ENCODE measurements at regions not wholly inside any gene's neighbourhood (a gene's known extent, or its start where the extent isn't known, plus 50 kb on each side); places are given as distances from the start of the nearest gene placed in this dataset.
A peak's percentile ranks its signal among the peaks of the same experiment; 100 is the strongest.

DNA sequence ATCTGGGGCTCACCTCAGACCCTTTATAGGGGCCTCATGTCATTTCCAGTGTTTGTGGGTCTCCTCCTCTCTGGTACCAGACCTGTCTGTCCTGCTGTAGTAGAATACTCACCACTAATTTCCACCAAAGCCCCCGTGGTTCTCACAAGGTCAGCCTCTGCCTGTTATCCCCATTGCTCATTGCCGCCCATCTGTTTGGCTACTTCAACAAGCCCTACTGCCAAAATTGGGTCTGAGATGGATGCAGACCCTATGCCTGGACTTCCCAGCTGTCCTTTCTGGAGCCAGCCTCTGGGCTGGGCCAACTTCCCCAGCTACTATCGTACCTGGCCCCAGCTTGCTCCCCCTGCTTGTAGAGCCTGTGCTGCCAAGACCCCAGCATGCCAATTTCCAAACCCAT lies 152.1 kb upstream of the ISX start:
- DNase-seq (ENCODE audit: low spot score) = no peak

DNA sequence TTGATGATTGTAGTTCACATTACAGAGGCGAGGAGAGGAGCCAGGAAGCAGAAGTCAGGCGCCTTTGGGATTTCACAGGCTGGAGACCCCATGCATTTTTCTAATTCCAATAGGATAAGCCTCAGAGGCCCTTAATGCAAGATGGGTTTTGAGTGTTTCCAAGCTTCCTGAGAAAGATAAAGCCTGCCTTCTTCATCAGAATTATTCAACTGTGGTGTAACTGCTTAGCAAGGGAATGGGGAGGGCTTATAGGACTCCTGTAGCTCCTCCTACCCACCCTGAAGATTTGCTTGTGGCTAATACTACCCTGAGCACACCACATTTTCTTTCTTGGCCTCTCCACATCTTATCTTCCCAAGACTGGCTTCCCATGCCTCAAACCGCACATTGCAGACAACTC lies 151.1 kb upstream of the ISX start:
- DNase-seq (ENCODE audit: low spot score) = peak; percentile 43

- DNase-seq (ENCODE audit: low spot score) = peak; percentile 66
These were observed 148.7 kb upstream of the ISX start for GRCh38 chr22:34917239-34917638.

DNA sequence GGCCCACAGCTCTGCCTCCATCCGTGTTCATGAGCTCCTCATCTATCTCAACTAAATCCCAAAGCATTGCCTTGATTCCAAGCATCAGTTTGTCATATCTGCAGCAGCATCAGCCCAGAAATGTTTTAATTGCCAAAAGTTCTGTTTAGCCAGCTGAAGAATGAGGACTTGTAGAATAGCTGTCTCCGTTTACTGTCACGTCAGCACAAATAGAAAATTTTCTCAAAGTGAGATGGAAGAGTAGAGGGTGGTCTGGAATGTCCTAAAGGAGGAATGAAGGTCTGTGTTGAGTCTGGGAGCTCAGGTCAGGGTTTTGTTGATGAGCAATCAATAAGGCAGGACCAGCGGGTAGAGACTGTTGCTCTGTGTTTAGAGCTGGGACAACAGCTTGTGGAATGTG lies 134.9 kb upstream of the ISX start:
- no peak for DNase-seq (ENCODE audit: low spot score)

GRCh38 chr22:34934261-34934660 lies 131.7 kb upstream of the ISX start:
- DNase-seq (ENCODE audit: low spot score) = peak; percentile 17

GRCh38 chr22:34943830-34944229 lies 122.1 kb upstream of the ISX start:
- no peak for DNase-seq (ENCODE audit: low spot score)

DNA sequence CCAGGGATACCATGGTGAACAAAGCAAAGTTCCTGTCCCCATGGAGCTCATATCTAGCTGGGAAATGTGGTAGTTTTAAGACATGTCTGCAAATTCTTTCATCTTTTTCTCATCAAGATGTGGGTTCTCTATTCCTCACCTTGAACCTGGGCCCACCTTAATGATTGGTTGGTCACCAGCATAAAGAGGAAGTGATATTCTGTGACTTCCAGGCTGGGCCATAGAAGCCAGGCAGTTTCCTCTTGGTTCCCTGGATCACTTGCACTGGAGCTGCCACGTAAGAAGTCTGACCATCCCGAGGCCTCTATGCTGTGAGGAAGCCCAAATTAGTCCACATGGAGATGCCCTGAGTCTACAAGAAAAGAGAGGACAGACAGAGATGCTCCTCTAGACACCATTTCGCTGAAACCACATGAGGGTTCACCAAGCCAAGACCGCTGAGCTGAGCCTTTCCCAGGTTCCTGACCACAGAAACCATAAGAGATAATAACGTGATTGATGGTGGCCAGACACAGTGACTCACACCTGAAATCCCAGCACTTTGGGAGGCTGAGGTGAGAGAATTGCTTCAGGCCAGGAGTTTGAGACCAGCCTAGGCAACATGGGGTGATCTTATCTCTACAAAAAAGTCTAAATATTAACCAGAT lies 119.5 kb upstream of the ISX start:
- DNase-seq (ENCODE audit: low spot score) = no peak

- DNase-seq (ENCODE audit: low spot score) = peak; percentile 65
These were observed 115.5 kb upstream of the ISX start for GRCh38 chr22:34950489-34950888.

DNA sequence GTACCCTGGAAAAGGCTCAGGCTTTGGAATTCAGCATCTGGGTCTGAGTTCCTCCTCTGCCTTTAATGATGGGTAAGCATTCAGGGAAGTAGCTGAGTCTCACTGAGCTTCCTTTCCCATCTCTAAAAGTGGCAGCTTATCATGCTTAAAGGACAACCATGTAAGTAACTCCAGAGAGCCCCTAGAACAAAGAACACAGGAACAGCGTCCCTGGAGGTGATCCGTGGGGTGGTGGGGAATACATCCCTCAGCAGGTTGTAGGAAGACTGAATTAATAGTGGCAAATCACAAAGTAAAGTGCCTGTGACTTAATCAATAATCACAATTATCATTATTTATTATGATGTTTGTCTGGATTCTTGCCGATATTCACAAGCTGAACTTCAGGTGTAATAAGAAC lies 114.7 kb upstream of the ISX start:
- no peak for DNase-seq (ENCODE audit: low spot score)

DNA sequence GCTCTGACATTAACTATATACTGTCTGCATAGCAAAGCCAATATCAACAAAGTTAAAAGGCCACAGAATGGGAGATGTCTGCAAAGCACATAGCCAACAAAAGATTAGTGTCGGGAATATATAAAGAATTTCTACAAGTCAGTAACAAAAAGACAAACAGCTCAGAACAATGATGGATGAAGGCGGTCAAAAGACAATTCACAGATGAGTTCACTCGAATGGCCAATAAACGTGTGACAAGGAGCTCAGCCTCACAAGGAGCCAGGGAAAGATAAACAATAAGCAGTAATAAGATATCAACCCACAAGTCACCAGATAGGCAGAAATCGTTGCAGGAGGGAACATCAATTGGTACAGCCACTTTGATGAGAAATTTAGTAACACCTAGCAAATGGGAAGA lies 106.0 kb upstream of the ISX start:
- DNase-seq (ENCODE audit: low spot score) = no peak

GRCh38 chr22:34966980-34967565 lies 98.9 kb upstream of the ISX start:
- DNase-seq (ENCODE audit: low spot score) = peak; percentile 78

DNA sequence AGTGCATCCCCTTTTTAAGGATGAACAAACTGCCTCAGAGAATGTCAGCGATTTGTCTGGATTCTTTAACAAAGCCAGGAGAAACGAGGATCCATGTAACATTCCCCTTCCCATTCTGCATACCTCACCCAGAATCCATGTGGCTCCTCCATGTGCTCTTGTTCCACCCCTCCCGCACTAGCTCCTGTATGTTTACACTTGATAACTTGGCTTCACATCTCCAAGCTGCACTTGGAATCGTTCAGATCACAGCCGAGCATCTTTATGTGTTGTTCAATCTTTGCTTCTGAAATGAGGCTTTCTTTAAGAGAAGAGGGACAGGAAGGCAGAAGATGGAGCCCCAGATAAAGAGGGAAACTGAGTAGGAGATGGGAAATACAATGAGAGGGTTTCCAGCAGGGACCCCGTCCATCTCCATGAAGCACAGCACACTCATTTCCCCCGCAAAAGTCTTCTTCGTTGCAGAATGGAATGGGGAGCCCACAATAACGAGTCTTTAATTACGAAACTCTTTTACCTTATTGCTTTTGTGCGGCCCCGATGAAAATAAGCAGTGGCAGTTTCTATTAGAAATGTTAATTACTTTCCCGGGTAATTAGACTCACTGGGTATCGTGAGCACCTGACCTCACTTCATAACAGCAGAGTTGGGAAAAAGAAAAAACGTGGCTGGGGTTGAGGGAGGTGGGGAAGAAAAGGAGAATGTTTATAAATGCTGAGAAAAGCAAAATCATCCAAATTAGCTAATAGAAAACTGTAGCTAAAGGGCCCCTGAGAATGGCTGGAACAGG lies 96.8 kb upstream of the ISX start:
- DNase-seq (ENCODE audit: low spot score) = no peak

GRCh38 chr22:34971456-34971855 lies 94.5 kb upstream of the ISX start:
- no peak for DNase-seq (ENCODE audit: low spot score)

DNA sequence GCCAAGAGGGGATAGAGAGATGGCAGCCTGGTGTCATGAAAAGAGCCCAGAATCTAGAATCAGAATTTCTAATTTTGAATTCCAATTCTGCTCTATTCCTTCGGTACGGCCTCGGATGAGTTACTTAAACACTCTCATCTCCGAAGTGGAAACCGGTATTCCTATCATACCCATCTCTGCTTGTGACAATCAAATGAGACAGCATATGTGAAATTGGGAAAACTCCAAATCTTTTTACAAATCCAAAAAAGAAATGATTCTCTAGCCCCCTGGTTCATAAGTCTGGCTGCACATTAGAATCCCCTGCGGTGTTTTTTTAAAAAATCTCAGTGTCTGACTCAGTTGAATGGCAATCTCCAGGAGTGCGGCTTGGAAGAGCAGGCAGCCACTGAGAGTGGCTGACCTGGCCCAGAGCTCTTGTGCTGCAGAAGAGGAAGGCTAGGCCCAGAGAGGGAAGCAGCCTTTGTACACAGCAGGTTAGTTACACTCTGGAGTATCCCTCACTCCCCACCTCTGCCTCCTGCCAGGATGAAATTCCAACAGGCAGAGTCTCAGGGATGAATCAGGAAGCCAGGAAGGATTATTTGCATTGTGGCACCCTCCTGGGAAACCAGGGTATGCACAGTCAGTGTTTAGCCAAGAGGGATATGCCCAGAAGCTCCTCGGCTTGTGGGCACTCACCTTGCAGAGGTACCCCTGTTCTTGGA lies 93.6 kb upstream of the ISX start:
- DNase-seq (ENCODE audit: low spot score) = no peak

- DNase-seq (ENCODE audit: low spot score) = peak; percentile 32
These were observed 92.9 kb upstream of the ISX start for GRCh38 chr22:34973016-34973415.

DNA sequence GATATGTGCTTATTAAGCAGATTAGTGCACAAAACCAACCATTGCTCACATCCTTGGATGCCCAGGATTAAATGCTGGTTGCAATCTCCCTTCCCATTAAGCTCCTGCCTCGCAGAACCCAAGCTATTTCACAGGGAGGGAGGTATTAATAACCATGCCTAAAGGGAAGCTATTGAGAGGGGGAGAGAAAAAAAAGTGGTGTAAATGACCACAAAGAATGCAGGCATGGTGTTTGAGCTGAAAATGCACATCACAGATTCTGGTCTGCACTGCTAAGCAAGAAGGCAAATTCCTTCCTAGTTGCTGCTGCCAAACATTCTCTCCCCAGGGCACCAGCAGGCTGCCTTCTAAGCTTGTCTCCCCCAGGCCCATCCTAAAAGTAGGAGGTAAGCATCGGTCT lies 92.0 kb upstream of the ISX start:
- peak; percentile 59 for DNase-seq (ENCODE audit: low spot score)

DNA sequence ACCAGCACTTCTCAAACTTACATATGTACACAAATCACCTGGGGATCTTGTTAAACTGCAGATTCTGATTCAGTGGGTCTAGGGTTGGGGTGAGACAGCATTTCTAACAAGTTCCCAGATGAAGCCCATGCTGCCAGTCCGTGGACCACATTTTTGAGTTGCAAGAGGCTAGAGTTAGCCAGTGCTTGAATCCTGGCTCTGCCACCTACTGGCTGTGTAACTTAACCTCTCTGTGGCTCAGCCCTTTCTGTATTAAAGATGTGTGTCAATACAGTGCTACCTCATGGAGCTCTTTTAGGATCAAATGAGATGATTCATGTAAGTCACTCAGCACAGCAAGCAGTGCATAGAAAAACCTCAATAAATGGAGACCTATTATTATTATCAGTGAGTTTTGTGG lies 90.2 kb upstream of the ISX start:
- DNase-seq (ENCODE audit: low spot score) = no peak

- DNase-seq (ENCODE audit: low spot score) = no peak
These were observed 89.5 kb upstream of the ISX start for GRCh38 chr22:34976474-34976873.

DNA sequence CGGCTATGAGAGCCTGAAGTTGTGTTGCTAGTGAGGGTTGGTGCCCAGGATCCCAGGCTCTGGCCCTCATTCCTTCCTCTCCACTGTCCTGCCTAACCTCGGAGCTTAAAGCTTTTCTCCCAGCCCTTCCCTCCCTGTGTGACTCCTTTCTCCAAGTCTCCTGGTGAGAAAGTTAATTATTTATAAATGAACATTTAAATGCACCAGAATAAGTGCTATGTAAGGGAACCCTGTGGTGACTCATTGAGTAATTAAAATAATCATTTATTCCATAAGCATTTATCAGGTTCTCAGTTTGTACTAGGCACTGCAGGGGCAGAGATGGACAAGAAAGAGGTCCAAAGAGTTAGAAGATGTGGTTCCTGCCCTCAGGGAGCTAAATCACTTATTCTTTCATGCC lies 89.1 kb upstream of the ISX start:
- DNase-seq (ENCODE audit: low spot score) = no peak

DNA sequence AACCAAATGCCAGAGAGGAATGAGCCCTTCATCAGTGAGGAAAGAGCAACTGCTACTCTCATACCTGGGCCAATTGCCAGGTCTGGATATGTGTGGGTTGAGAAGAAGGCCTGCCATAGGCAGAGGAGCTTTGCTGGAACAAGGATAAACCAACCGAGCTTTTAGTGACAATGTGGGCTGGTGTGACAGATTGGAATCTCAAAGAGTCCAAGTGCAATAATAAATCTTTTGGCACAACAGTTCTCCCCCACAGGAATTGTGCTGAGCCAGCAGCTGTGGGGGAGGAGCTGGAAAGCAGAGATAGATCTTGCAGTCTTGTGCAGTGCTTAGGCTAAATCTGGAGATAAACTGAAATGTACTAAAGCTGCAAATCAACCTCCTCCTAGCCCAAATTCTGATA lies 79.4 kb upstream of the ISX start:
- DNase-seq (ENCODE audit: low spot score) = no peak

- no peak for DNase-seq (ENCODE audit: low spot score)
These were observed 73.3 kb upstream of the ISX start for GRCh38 chr22:34992672-34993071.

GRCh38 chr22:34993548-34993947 lies 72.4 kb upstream of the ISX start:
- peak; percentile 35 for DNase-seq (ENCODE audit: low spot score)
